Neural progenitor cell (in vitro differentiated cells): ENCODE measurements at regions not wholly inside any gene's neighbourhood (a gene's known extent, or its start where the extent isn't known, plus 50 kb on each side); places are given as distances from the start of the nearest gene placed in this dataset.

Experiments
- CTCF ChIP-seq: fragments of 200-600 bp; sonication (generic); IDR thresholded peaks from 2 replicates; pipeline ENCODE4 v1.5.1; 2017; ENCODE audit warnings: antibody characterized with exemption, mild to moderate bottlenecking
- EZH2phosphoT487 ChIP-seq: fragments of 200-600 bp; sonication (generic); IDR thresholded peaks from 2 replicates; pipeline ENCODE4 v1.6.1; 2017; ENCODE audit warnings: antibody characterized with exemption

DNA sequence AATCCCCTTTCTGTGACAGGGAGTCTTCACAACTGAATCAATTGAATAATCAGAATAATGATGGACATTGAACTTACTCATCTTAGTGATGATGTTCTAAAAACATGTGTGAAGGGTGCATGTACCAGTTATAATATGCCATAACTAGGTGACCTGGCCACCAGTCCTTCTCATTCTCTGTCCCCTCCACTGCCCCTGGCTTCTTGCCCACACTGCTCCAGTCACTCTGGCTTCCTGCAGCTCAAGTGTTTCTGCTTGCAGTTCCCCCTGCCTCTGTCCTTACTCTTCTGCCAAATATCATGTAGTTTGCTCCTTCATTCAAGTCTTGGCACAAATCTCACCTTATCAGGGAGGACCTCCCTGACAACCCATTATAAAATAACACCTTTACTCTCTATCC lies 168.1 kb upstream of the SLC7A11 start:
- TF ChIP-seq CTCF (no peak), EZH2phosphoT487 (no peak)
